ENCODE measurements at regions not wholly inside any gene's neighbourhood (a gene's known extent, or its start where the extent isn't known, plus 50 kb on each side); places are given as distances from the start of the nearest gene placed in this dataset.

GRCh38 chr2:100747551-100747950 lies 72.4 kb upstream of the NPAS2 start:
- Histone ChIP-seq H2AFZ (ENCODE audit: low read depth, low read length) (no peak overlapping the region), H3K79me2 (ENCODE audit: control insufficient read depth, insufficient read depth, low read length) (no peaks in the 10 kb centered on the region), H3K9me1 (replicated peaks; ENCODE audit: control insufficient read depth, extremely low read depth, insufficient read depth, low read length) (no peaks in the 10 kb centered on the region), H3K9me3 (replicated peaks; ENCODE audit: control insufficient read depth, insufficient read depth, low read length) (no peaks in the 10 kb centered on the region), H3K4me2 (ENCODE audit: insufficient read depth, low read length) (no peak overlapping the region), H4K20me1 (replicated peaks; ENCODE audit: control insufficient read depth, extremely low read depth, insufficient read depth, low read length) (no peaks in the 10 kb centered on the region), H3K4me3 (replicated peaks in 1 of 3; ENCODE audit: insufficient read depth in 1 of 3, low read depth in 1 of 3, low read length in 3 of 3) (no peak overlapping the region), H3K9ac (replicated peaks; ENCODE audit: extremely low read depth, insufficient read depth, low read length) (no peak overlapping the region), H3K27me3 (ENCODE audit: control insufficient read depth in 2 of 2, insufficient read depth in 2 of 2, low read length in 2 of 2) (peaks cover 0 to 1% of the 10 kb centered on the region in 2 experiments), H3K36me3 (ENCODE audit: control insufficient read depth in 2 of 2, extremely low read depth in 1 of 2, insufficient read depth in 2 of 2, low read length in 2 of 2) (no peaks in the 10 kb centered on the region), H3K27ac (ENCODE audit: insufficient read depth, low read depth, low read length) (no peak overlapping the region), H3K4me1 (ENCODE audit: control insufficient read depth, extremely low read depth, insufficient read depth, low read length) (no peaks in the 10 kb centered on the region)
- FAIRE-seq (no peak), DNase-seq (ENCODE audit: low read depth, low spot score) (no peak)
- TF ChIP-seq CTCF (IDR thresholded peaks at IDR 0.05; ENCODE audit: extremely low read depth in 1 of 2, insufficient read depth in 1 of 2, low read depth in 1 of 2, low read length in 2 of 2) (no peak), FOS (IDR thresholded peaks at IDR 0.05; ENCODE audit: borderline replicate concordance, insufficient read depth, low read length) (no peak), POLR2A (IDR thresholded peaks at IDR 0.05; ENCODE audit: low read depth, low read length) (no peak), EZH2 (IDR thresholded peaks at IDR 0.05; ENCODE audit: borderline replicate concordance, low read depth, low read length, severe bottlenecking) (no peak), GATA2 (IDR thresholded peaks at IDR 0.05; ENCODE audit: insufficient read depth, insufficient read length, low read depth, low read length) (no peak), POLR2AphosphoS5 (IDR thresholded peaks at IDR 0.05; ENCODE audit: insufficient read depth, low read depth, low read length) (no peak), JUN (IDR thresholded peaks at IDR 0.05; ENCODE audit: borderline replicate concordance, insufficient read depth, insufficient read length, low read depth) (no peak), MYC (IDR thresholded peaks at IDR 0.05; ENCODE audit: low read depth, low read length) (no peak), MAX (IDR thresholded peaks at IDR 0.05; ENCODE audit: insufficient read depth, insufficient read length) (no peak)
- intact Hi-C loops (cut with micrococcal nuclease) (no loop called here), dilution Hi-C loops (cut with MboI; ENCODE audit: extremely low pct_ligation_motif_present, low sequenced_read_pairs) (no loop called here)
- BruUV-seq (replicated peaks), result no TSS peak
- ChIA-PET CTCF (no interaction called here), POLR2A (no interaction called here)
